Hematopoietic multipotent progenitor cell treated with erythropoietin and hydrocortisone succinate and interleukin-3 and kit ligand, for 8 days (in vitro differentiated cells): ENCODE measurements at regions not wholly inside any gene's neighbourhood (a gene's known extent, or its start where the extent isn't known, plus 50 kb on each side); places are given as distances from the start of the nearest gene placed in this dataset.

Experiments used
- DNase-seq: peaks from one replicate; pipeline ENCODE4 v3.0.0-alpha.2; 2015

DNA sequence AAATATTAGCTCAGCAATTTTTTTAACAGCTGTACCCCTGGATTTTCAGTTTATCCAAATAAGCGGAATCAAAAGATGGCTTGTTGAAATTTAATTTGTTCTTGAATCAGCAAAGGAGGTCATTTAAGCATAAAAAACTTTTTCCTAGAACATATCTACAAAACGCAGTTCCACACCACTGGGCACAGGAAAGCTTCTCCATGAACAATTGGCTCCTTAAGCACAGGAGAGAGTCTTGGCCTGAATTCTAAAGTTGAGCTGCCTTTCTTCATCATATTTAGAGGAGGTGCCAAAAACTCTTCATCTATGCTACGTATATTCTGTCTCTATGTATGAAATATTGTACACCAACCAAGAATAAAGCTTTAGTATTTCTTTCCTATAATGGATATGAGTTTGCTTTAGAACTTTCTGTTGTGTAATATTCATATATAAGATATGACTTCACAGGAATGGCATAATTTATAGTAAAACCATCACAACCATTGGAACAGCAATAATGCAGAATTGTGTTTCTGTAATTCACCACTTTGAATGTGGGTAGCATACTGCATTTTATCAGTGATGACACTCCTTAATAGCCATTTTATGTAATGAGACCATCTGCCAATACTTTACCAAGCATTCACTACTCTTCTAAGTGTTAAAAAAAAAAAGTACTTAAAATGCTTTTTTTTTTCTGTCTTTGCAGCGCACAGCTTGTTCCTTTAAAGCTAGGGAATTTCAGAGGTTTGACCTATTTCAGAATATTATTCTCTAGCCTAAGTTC, 263.7 kb downstream of the SLITRK6 start:
- DNase-seq, result no peak

- no peak for DNase-seq
Measured at GRCh38 chr13:85533911-85534310, 265.3 kb downstream of the SLITRK6 start.

GRCh38 chr13:85529218-85529594, 270.0 kb downstream of the SLITRK6 start:
- no peak for DNase-seq

DNA sequence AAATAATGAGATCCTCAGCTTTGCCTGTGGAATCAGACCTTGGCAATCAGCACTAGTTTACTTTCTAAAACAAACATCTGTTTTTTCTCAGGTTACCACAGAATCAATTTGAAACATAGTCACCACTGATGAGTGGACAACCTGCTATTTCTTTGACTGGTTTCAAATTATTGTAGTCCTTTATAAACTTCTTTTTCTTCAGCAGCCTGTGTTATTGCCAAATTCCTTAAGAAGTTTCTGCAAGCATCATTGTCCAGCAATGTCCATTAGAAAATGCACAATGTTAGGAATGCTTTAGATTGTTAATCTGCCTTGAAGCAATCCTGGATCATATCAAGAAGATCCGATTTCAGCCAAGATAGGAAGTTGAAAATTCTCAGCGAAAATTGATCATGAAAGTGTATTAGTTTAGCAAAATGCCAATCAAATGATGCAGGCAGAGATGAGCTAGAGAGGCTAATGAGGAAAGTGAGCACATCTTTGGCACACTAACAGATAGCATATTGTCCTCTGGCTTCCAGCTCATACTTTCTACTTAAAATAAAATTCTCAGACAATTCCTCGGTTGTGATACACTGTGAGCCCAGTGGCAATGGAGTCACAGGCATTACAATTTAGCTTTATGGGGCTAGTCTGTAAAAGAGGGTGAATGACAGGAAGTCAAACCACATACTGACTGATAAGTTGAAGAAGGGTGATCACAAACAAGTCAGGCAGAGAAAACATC, 270.6 kb downstream of the SLITRK6 start:
- DNase-seq, result no peak

GRCh38 chr13:85527316-85527715, 271.9 kb downstream of the SLITRK6 start:
- no peak for DNase-seq

- no peak for DNase-seq
Measured at GRCh38 chr13:85525411-85525810, 273.8 kb downstream of the SLITRK6 start.

- no peak for DNase-seq
Measured at GRCh38 chr13:85521657-85522056, 277.6 kb downstream of the SLITRK6 start.

GRCh38 chr13:85520445-85520844, 278.8 kb downstream of the SLITRK6 start:
- no peak for DNase-seq

GRCh38 chr13:85519363-85519762, 279.9 kb downstream of the SLITRK6 start:
- no peak for DNase-seq

- DNase-seq, result no peak
Measured at GRCh38 chr13:85512421-85512820, 286.8 kb downstream of the SLITRK6 start.

GRCh38 chr13:85509512-85509911, 289.7 kb downstream of the SLITRK6 start:
- no peak for DNase-seq

DNA sequence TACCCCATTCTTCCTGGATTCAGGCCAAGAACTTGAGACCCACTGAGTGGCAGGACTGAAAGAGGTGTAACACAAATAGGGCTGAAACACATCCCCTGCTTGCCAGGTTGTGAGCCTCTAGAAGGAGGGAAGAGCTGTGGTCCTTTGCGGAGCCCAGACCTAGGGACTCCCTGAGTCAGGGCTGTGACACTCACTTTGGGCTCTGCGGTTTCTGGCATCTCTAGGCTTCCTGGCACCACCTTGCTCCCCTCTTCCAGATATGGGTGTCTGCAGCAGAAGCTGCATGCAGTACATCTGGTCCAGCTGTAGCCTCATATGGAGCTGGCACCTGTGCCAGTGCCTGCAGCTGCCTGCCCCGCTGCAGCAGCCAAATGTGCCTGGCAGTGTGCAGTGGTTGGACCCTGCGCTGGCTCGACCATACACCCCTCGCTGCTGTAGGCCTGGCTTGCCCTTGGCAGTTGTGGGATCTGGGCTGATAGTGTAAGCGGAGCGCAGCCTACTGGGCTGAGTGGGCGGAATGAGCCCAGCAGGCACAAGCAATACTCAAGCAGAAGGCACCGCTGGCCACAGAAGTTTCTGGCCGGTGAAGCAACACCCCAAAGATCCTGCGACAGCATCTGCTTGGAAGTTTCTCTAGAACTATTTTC, 290.4 kb downstream of the SLITRK6 start:
- DNase-seq, result no peak

DNA sequence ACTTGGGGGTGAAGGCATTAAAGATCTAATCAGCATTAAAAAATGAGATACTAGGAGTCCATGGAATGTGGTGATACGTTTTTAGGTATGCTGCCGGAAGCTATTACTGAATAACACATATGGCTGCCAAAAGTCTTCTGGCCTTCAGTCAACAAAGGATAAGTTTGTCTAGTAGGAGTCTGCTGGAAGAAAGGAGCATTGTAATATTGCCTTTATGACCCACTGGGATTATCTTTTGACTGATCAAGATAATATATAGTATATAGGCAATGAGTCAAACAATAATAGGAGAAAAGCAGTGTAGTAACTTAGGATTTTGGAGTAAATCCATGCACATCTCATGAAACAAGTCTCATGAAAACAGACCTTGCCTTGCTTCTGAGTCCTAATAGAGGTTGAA, 295.4 kb downstream of the SLITRK6 start:
- DNase-seq, result no peak

GRCh38 chr13:85501616-85502015, 297.6 kb downstream of the SLITRK6 start:
- no peak for DNase-seq

GRCh38 chr13:85500696-85501256, 298.4 kb downstream of the SLITRK6 start:
- no peak for DNase-seq

DNA sequence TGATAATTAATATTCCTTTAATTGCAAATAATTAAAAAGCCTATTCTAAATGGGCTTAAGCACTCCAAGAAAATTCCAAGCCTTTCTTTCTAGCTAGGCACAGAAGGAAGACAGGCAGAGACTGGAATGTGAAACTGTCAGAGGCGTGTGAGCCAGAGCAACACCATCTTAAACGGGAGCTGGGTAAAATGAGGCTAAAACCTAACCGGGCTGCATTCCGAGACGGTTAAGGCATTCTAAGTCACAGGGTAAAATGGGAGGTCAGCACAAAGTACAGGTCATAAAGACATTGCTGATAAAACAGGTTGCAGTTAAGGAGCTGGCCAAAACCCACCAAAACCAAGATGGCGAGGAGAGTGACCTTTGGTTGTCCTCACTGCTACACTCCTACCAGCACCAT, 300.4 kb downstream of the SLITRK6 start:
- no peak for DNase-seq

- no peak for DNase-seq
Measured at GRCh38 chr13:85497652-85498051, 301.6 kb downstream of the SLITRK6 start.

DNA sequence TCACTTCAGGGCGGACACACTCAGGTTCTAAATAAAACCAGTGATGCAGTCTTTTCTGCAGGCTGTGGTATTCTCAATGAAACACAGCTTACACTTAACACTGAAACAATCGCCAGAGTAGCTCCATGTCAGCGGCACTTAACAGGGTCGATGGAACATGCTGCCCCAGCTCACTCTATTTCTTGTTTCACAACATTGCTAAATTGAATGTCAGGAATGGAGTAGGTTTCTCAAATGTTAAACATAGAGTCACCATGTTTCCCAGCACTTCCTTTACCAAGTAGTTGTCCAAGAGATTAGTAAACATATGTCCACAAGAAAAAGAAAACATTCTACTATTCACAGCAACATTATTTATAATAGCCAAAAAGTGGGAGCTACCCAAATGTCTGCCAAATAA, 306.9 kb downstream of the SLITRK6 start:
- DNase-seq, result no peak

DNA sequence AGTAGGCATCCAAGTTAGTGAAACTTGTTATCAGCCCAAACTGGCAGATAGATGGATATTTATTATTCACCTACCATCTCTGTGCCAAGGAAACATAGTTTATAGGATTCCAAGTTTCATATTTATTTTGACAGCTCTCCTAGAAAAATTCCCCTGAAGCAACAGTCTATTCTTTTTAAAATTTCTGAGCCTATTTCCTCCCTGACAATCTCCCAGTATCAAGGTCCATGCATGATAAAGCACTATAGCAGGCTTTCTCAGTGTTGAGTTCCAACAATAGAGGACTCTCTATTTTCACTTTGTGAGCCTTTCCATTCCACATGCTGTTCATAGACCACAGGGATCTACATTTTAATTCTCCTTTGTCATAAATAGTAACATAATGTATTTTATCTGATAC, 312.6 kb downstream of the SLITRK6 start:
- DNase-seq, result no peak

GRCh38 chr13:85473144-85473543, 326.1 kb downstream of the SLITRK6 start:
- no peak for DNase-seq

DNA sequence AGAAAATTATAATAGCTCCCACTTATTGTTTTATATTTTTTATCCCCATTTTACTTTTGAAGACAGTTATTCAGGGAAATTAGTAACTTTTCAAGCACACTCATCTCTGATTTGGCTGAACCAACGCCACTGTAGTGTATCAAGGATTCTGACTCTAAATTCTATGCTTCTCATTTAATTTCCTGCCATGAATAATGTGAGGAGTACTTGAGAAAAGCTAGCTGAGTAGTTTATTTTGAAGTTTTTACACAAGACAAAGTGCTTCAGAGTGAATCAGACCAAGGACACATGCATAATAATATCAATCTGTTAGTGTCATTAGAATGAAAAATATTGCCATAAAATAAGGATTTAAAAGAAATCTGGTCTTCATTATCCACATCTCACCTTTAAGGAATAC, 329.9 kb downstream of the SLITRK6 start:
- DNase-seq, result no peak

- no peak for DNase-seq
Measured at GRCh38 chr13:85462792-85463425, 336.3 kb downstream of the SLITRK6 start.

DNA sequence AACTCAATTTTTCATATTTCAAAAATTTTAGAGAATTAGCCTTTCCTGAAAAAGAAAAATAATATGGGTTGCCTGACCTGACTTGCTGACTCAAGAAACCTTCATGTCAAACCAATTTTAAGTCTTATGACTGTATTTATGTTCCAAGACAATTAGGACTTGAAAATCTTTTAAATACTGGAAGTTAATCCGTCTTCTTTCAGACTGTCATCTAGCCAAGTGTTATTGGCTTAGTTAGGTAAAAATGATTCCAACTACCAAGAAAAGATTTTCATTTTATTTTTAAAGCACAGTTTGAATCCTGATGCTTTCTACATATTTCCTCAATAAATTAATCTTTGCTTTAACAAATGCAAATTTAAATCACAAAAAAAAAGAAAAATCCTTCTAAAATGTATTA, 337.6 kb downstream of the SLITRK6 start:
- DNase-seq, result no peak
